Panc1 (cell line): ENCODE measurements at regions not wholly inside any gene's neighbourhood (a gene's known extent, or its start where the extent isn't known, plus 50 kb on each side); places are given as distances from the start of the nearest gene placed in this dataset.

Source experiments
- CTCF ChIP-seq: fragments of 450-650 bp; IDR thresholded peaks from 2 replicates; pipeline ENCODE4 v1.5.1; 2017; ENCODE audit warnings: mild to moderate bottlenecking
- POLR2AphosphoS5 ChIP-seq: IDR thresholded peaks from 2 replicates; pipeline ENCODE4 v1.6.1; 2012; ENCODE audit warnings: mild to moderate bottlenecking, low read depth, low read length, moderate library complexity
- REST ChIP-seq, 2 experiments: IDR thresholded peaks; 2 replicates each; pipeline ENCODE4 v1.6.1; 2011 to 2012; ENCODE audit warnings: low read depth in 2 of 2, control low read depth in 1 of 2, low read length in 1 of 2, mild to moderate bottlenecking in 1 of 2, moderate library complexity in 1 of 2; ENCODE audit not compliant: insufficient read depth in 1 of 2
- SIN3A ChIP-seq: IDR thresholded peaks from 2 replicates; pipeline ENCODE4 v1.6.1; 2012; ENCODE audit warnings: low read depth, mild to moderate bottlenecking, low read length, moderate library complexity, borderline replicate concordance; ENCODE audit not compliant: insufficient read depth

GRCh38 chr20:22684072-22684762, 99.8 kb upstream of the FOXA2 start:
- TF ChIP-seq CTCF (peak; percentile 89), POLR2AphosphoS5 (no peak), SIN3A (no peak), REST (IDR thresholded peaks at IDR 0.05; ENCODE audit: insufficient read depth in 1 of 2, low read depth in 2 of 2, low read length in 1 of 2) (no peak)
